ENCODE measurements at regions not wholly inside any gene's neighbourhood (a gene's known extent, or its start where the extent isn't known, plus 50 kb on each side); places are given as distances from the start of the nearest gene placed in this dataset.

- TF ChIP-seq, protein P1, sequence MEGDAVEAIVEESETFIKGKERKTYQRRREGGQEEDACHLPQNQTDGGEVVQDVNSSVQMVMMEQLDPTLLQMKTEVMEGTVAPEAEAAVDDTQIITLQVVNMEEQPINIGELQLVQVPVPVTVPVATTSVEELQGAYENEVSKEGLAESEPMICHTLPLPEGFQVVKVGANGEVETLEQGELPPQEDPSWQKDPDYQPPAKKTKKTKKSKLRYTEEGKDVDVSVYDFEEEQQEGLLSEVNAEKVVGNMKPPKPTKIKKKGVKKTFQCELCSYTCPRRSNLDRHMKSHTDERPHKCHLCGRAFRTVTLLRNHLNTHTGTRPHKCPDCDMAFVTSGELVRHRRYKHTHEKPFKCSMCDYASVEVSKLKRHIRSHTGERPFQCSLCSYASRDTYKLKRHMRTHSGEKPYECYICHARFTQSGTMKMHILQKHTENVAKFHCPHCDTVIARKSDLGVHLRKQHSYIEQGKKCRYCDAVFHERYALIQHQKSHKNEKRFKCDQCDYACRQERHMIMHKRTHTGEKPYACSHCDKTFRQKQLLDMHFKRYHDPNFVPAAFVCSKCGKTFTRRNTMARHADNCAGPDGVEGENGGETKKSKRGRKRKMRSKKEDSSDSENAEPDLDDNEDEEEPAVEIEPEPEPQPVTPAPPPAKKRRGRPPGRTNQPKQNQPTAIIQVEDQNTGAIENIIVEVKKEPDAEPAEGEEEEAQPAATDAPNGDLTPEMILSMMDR (IDR thresholded peaks at IDR 0.05; ENCODE audit: low read depth, low read length) = no peak
- TF ChIP-seq MYC (IDR thresholded peaks at IDR 0.05; ENCODE audit: low read depth, low read length) (no peak), POLR2A (IDR thresholded peaks at IDR 0.05; ENCODE audit: extremely low read depth, insufficient read length) (no peak)
Measured at GRCh38 chr12:94092516-94093241, 55.7 kb upstream of the PLXNC1 start.

Measured in NB4 (cell line).